NCI-H82 (cell line): ENCODE measurements at regions not wholly inside any gene's neighbourhood (a gene's known extent, or its start where the extent isn't known, plus 50 kb on each side); places are given as distances from the start of the nearest gene placed in this dataset.

Source experiments
- DNase-seq: peaks from one replicate; lab custom pipeline; 2025; lab: John Stamatoyannopoulos, UW

- DNase-seq = no peak
Measured at GRCh38 chr2:183284606-183285005, 160.4 kb downstream of the NUP35 start.

- DNase-seq = no peak
Measured at GRCh38 chr2:183291436-183291835, 167.2 kb downstream of the NUP35 start.

GRCh38 chr2:183292028-183292427, 167.8 kb downstream of the NUP35 start:
- peak; percentile 57 for DNase-seq

- DNase-seq = no peak
Measured at GRCh38 chr2:183339311-183339710, 215.1 kb downstream of the NUP35 start.

GRCh38 chr2:183341057-183341456, 216.8 kb downstream of the NUP35 start:
- no peak for DNase-seq

GRCh38 chr2:183347969-183348368, 223.7 kb downstream of the NUP35 start:
- no peak for DNase-seq

GRCh38 chr2:183348492-183348891, 224.2 kb downstream of the NUP35 start:
- DNase-seq = no peak

GRCh38 chr2:183349091-183349490, 224.8 kb downstream of the NUP35 start:
- no peak for DNase-seq

- peak; percentile 5 for DNase-seq
Measured at GRCh38 chr2:183359867-183360266, 235.6 kb downstream of the NUP35 start.

- no peak for DNase-seq
Measured at GRCh38 chr2:183371545-183371944, 247.3 kb downstream of the NUP35 start.

GRCh38 chr2:183375821-183376220, 251.6 kb downstream of the NUP35 start:
- no peak for DNase-seq

- DNase-seq = peak; percentile 6
Measured at GRCh38 chr2:183383854-183384253, 259.6 kb downstream of the NUP35 start.

- DNase-seq = no peak
Measured at GRCh38 chr2:183389546-183390080, 265.4 kb downstream of the NUP35 start.

- DNase-seq = no peak
Measured at GRCh38 chr2:183390109-183390508, 265.9 kb downstream of the NUP35 start.

GRCh38 chr2:183404392-183404791, 280.1 kb downstream of the NUP35 start:
- no peak for DNase-seq

- peak; percentile 23 for DNase-seq
Measured at GRCh38 chr2:183408562-183408961, 284.3 kb downstream of the NUP35 start.

GRCh38 chr2:183409662-183410061, 285.4 kb downstream of the NUP35 start:
- DNase-seq = no peak

GRCh38 chr2:183416753-183417152, 292.5 kb downstream of the NUP35 start:
- DNase-seq = no peak

- no peak for DNase-seq
Measured at GRCh38 chr2:183426825-183427224, 302.6 kb downstream of the NUP35 start.

- no peak for DNase-seq
Measured at GRCh38 chr2:183427558-183427957, 303.3 kb downstream of the NUP35 start.

GRCh38 chr2:183428881-183429280, 304.6 kb downstream of the NUP35 start:
- DNase-seq = no peak

GRCh38 chr2:183438541-183438940, 314.3 kb downstream of the NUP35 start:
- no peak for DNase-seq

GRCh38 chr2:183455056-183455455, 330.8 kb downstream of the NUP35 start:
- DNase-seq = no peak

GRCh38 chr2:183456177-183456576, 331.9 kb downstream of the NUP35 start:
- no peak for DNase-seq

GRCh38 chr2:183458460-183458859, 334.2 kb downstream of the NUP35 start:
- no peak for DNase-seq
